GM12874 (cell line): ENCODE measurements at regions not wholly inside any gene's neighbourhood (a gene's known extent, or its start where the extent isn't known, plus 50 kb on each side); places are given as distances from the start of the nearest gene placed in this dataset.

ENCODE experiments used
- CTCF ChIP-seq: IDR thresholded peaks from 2 replicates; pipeline ENCODE4 v1.5.1; 2011; ENCODE audit warnings: low read depth, mild to moderate bottlenecking, control low read depth, low read length, moderate library complexity; ENCODE audit not compliant: insufficient read depth

GRCh38 chr19:30909216-30909615 lies 440.0 kb downstream of the TSHZ3 start:
- no peak for TF ChIP-seq CTCF

- TF ChIP-seq CTCF: no peak
Measured at GRCh38 chr19:30908262-30908771, 440.9 kb downstream of the TSHZ3 start.

GRCh38 chr19:30906871-30907270 lies 442.4 kb downstream of the TSHZ3 start:
- TF ChIP-seq CTCF: no peak

- no peak for TF ChIP-seq CTCF
Measured at GRCh38 chr19:30900051-30900450, 449.2 kb downstream of the TSHZ3 start.

GRCh38 chr19:30898353-30899103 lies 450.7 kb downstream of the TSHZ3 start:
- no peak for TF ChIP-seq CTCF

- no peak for TF ChIP-seq CTCF
Measured at GRCh38 chr19:30897553-30897952, 451.7 kb downstream of the TSHZ3 start.

- TF ChIP-seq CTCF: no peak
Measured at GRCh38 chr19:30897034-30897433, 452.2 kb downstream of the TSHZ3 start.
